ENCODE measurements at regions not wholly inside any gene's neighbourhood (a gene's known extent, or its start where the extent isn't known, plus 50 kb on each side); places are given as distances from the start of the nearest gene placed in this dataset.
"Not testable (repeated sequence)": the region's sequence is repeated elsewhere in the genome, so short reads cannot be mapped to it uniquely, and the experiment has no call there.

DNA sequence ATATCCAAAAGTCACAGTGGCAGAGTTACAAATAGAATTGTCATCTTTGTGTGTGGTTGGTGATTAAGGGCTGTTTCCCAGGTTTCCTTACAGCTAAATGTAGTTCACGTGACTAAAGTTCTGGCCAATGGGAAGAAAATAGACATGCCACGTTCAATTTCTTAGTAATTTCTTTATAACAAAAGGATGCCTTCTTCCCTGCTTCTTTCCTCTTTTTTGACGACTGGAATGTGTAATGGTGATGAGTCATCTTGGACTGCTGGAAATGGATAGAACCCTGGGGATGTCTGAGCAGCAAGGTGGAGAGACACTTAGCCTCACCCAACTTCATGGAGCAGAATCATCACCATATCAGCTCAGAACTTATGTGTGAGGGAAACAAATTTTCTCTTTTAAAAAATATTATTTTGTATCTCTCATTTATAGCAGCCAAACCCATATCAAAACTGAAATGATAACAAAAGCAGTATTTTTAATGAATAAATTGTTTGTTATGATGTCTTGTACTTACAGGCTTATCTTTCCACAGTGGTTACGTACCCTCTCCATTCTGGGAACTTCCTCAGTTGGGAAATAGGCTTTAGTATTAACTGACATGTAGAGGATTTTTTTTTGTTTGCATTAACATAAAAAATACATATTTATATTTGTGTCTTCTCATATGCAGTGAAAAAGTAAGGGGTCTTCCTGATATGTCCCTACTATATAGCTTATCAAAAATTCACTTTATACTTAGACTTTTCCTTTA lies 91.1 kb upstream of the CDH2 start:
- ATAC-seq (no peak), DNase-seq (no peak)
- Mint-ChIP-seq H3K9me3 (peaks cover 18% of the 10 kb centered on the region), H3K27ac (no peak overlapping the region), H3K4me3 (no peak overlapping the region), H3K36me3 (ENCODE audit: low read depth) (no peaks in the 10 kb centered on the region), H3K27me3 (no peaks in the 10 kb centered on the region), H3K4me1 (no peaks in the 10 kb centered on the region)

DNA sequence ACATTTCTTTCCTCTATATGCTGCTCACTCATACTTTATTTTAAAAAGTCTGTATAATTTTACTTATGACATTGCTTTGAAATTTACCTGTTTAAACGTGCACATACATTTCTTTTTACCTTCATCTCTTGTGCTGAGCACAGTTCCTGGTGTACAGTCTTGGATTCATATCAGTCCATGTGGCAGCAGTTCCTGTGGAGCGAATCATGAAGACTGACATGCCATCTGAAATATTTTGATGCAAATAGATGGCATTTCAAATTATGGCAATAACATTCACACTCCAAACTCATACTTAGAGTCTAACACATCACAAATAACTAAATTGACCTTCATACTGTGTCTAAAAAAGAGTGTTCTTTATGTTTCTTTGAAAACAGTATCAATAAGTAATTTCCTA lies 90.3 kb upstream of the CDH2 start:
- no peak overlapping the region for H3K4me3 Mint-ChIP-seq
- DNase-seq, result no peak
- H3K27ac Mint-ChIP-seq, result no peak overlapping the region
- no peaks in the 10 kb centered on the region for H3K36me3 Mint-ChIP-seq (ENCODE audit: low read depth)
- no peaks in the 10 kb centered on the region for H3K4me1 Mint-ChIP-seq
- ATAC-seq, result no peak
- H3K27me3 Mint-ChIP-seq, result no peaks in the 10 kb centered on the region
- peaks cover 19% of the 10 kb centered on the region for H3K9me3 Mint-ChIP-seq

DNA sequence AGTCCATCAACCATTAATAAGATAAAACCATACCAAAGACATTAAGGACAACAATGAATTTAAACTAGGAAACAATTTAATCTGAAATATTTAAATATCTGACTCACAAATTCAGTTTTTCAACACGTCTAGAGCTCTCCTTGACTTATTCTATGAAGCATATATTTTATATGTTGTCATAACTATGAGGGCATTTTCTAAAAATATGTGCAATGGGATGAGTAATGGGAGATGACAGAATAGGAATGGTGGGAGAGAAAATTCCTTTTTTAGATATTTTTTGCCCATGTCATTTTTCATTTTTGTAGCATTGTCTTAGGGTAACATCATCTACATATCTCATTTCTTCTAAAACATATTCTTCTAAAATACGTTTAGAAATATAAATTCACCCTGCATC lies 79.2 kb upstream of the CDH2 start:
- Mint-ChIP-seq H3K4me3 (no peak overlapping the region), H3K36me3 (ENCODE audit: low read depth) (no peaks in the 10 kb centered on the region), H3K27me3 (no peaks in the 10 kb centered on the region), H3K4me1 (no peaks in the 10 kb centered on the region), H3K9me3 (peaks cover 5% of the 10 kb centered on the region), H3K27ac (no peak overlapping the region)
- ATAC-seq, result no peak
- no peak for DNase-seq

DNA sequence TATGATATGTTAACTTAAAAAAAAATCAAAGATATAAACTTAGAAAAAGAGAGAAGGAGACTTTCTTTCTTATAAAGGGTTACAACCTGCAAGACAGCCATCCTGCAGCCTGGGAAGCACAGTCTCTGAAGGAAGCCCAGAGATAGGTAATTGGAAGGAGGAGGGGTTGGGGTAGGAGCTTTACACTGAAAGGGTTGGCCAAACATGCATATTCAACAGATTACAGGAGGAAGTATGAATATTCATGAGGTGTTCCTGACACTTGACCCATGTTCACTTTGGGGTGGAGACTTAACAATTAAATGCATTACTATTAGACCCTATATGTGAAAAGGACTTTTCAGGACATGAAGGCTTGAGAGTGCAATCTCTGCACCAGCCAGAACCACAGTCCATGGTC lies 71.7 kb upstream of the CDH2 start:
- DNase-seq (no peak), ATAC-seq (no peak)
- Mint-ChIP-seq H3K9me3 (peaks cover 4% of the 10 kb centered on the region), H3K4me3 (no peak overlapping the region), H3K27me3 (no peaks in the 10 kb centered on the region), H3K4me1 (no peaks in the 10 kb centered on the region), H3K27ac (no peak overlapping the region), H3K36me3 (ENCODE audit: low read depth) (no peaks in the 10 kb centered on the region)

DNA sequence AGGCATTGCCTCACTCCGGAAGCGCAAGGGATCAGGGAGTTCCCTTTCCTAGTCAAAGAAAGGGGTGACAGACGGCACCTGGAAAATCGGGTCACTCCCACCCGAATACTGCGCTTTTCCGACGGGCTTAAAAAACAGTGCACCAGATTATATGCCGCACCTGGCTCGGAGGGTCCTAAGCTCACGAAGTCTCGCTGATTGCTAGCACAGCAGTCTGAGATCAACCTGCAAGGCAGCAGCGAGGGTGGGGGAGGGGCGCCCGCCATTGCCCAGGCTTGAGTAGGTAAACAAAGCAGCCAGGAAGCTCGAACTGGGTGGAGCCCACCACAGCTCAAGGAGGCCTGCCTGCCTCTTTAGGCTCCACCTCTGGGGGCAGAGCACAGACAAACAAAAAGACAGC lies 63.7 kb upstream of the CDH2 start:
- not testable (repeated sequence) for H3K27ac Mint-ChIP-seq; H3K4me1 Mint-ChIP-seq; ATAC-seq; DNase-seq; H3K36me3 Mint-ChIP-seq (ENCODE audit: low read depth); H3K4me3 Mint-ChIP-seq; H3K27me3 Mint-ChIP-seq
- H3K9me3 Mint-ChIP-seq, result peaks cover 12% of the 10 kb centered on the region

DNA sequence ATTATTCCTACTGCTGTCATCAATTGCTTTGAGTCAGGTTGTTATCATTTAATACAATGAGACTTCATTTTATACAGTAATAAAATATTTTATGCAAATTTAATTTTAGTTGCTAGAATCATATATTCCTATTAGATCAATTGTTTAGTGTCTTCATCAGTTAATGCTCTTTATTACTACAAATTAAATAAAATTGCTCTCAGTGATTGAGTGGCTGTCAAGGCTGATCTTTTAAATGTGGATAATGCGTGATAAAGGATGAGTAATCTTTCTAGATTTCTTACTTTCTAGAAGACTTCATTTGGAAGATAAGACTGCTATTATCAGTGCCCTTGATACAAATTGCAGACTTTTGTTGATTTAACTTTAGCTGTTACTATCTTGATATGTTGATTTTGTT lies 59.6 kb upstream of the CDH2 start:
- no peak overlapping the region for H3K4me3 Mint-ChIP-seq
- peaks cover 18% of the 10 kb centered on the region for H3K9me3 Mint-ChIP-seq
- no peaks in the 10 kb centered on the region for H3K27me3 Mint-ChIP-seq
- no peak for ATAC-seq
- no peaks in the 10 kb centered on the region for H3K4me1 Mint-ChIP-seq
- no peaks in the 10 kb centered on the region for H3K36me3 Mint-ChIP-seq (ENCODE audit: low read depth)
- no peak overlapping the region for H3K27ac Mint-ChIP-seq
- no peak for DNase-seq
